ENCODE measurements at regions not wholly inside any gene's neighbourhood (a gene's known extent, or its start where the extent isn't known, plus 50 kb on each side); places are given as distances from the start of the nearest gene placed in this dataset.

DNA sequence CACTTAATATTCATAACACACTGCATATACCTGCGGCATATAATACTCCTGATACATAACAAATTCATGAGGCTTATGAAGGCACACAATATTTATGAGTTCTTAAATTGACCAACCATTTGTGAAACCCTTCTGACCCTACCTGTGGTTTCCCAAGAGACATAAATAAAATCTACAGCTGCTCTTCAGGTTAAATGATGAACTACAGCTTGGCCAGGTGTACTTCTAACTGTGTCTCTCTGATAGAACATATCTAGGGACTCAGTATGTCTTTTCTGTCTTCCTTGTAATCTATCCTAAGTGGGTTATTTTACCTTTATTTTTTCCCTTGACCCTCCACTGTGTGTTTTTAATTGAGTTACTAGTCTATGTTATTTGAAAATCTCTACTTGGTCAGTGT is 189.9 kb upstream of the UFM1 start:
- TF ChIP-seq, protein P1, sequence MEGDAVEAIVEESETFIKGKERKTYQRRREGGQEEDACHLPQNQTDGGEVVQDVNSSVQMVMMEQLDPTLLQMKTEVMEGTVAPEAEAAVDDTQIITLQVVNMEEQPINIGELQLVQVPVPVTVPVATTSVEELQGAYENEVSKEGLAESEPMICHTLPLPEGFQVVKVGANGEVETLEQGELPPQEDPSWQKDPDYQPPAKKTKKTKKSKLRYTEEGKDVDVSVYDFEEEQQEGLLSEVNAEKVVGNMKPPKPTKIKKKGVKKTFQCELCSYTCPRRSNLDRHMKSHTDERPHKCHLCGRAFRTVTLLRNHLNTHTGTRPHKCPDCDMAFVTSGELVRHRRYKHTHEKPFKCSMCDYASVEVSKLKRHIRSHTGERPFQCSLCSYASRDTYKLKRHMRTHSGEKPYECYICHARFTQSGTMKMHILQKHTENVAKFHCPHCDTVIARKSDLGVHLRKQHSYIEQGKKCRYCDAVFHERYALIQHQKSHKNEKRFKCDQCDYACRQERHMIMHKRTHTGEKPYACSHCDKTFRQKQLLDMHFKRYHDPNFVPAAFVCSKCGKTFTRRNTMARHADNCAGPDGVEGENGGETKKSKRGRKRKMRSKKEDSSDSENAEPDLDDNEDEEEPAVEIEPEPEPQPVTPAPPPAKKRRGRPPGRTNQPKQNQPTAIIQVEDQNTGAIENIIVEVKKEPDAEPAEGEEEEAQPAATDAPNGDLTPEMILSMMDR (IDR thresholded peaks at IDR 0.05; ENCODE audit: low read depth, low read length), result no peak
- TF ChIP-seq POLR2A (IDR thresholded peaks at IDR 0.05; ENCODE audit: extremely low read depth, insufficient read length), result no peak
